Immature natural killer cell (primary cell): ENCODE measurements at regions not wholly inside any gene's neighbourhood (a gene's known extent, or its start where the extent isn't known, plus 50 kb on each side); places are given as distances from the start of the nearest gene placed in this dataset.

Experiments
- DNase-seq, 3 donors: peaks; one replicate each; pipeline ENCODE4 v3.0.0; 2022; ENCODE audit warnings: mixed read lengths in 1 of 3
- H3K27ac Mint-ChIP-seq, 6 donors: one replicate each; pipeline ENCODE4 v1.8.0; 2020; ENCODE audit warnings: mixed read lengths in 6 of 6, mild to moderate bottlenecking in 5 of 6, inconsistent platforms in 4 of 6, moderate library complexity in 3 of 6
- H3K27me3 Mint-ChIP-seq, 3 donors: one replicate each; pipeline ENCODE4 v1.8.0; 2020 to 2021; ENCODE audit warnings: low read depth in 3 of 3, mild to moderate bottlenecking in 3 of 3, mixed read lengths in 3 of 3, moderate library complexity in 3 of 3, inconsistent platforms in 1 of 3
- H3K36me3 Mint-ChIP-seq, 3 donors: one replicate each; pipeline ENCODE4 v1.8.0; 2020; ENCODE audit warnings: mixed read lengths in 3 of 3, inconsistent platforms in 2 of 3, mild to moderate bottlenecking in 2 of 3
- H3K4me1 Mint-ChIP-seq, 2 donors: one replicate each; pipeline ENCODE4 v1.8.0; 2020; ENCODE audit warnings: inconsistent platforms in 2 of 2, mild to moderate bottlenecking in 2 of 2, mixed read lengths in 2 of 2, moderate library complexity in 1 of 2
- H3K4me3 Mint-ChIP-seq, 5 donors: one replicate each; pipeline ENCODE4 v1.8.0; 2020; ENCODE audit warnings: mild to moderate bottlenecking in 5 of 5, mixed read lengths in 5 of 5, inconsistent platforms in 3 of 5, moderate library complexity in 3 of 5
- H3K9me3 Mint-ChIP-seq, 6 donors: one replicate each; pipeline ENCODE4 v1.8.0; 2020; ENCODE audit warnings: mild to moderate bottlenecking in 6 of 6, mixed read lengths in 6 of 6, inconsistent platforms in 4 of 6, moderate library complexity in 3 of 6

GRCh38 chr15:70220490-70221096 lies 122.9 kb upstream of the TLE3 start:
- Mint-ChIP-seq H3K4me3 (no peak overlapping the region), H3K36me3 (no peaks in the 10 kb centered on the region), H3K4me1 (peaks cover 7 to 11% of the 10 kb centered on the region in 2 donors), H3K9me3 (peaks cover 0 to 2% (median 0%) of the 10 kb centered on the region in 6 donors), H3K27ac (no peak overlapping the region), H3K27me3 (peaks cover 2 to 12% (median 5%) of the 10 kb centered on the region in 3 donors)
- DNase-seq: no peak

- H3K36me3 Mint-ChIP-seq: no peaks in the 10 kb centered on the region
- H3K4me3 Mint-ChIP-seq: no peak overlapping the region
- H3K27me3 Mint-ChIP-seq: peaks cover 2 to 10% (median 2%) of the 10 kb centered on the region in 3 donors
- no peak overlapping the region for H3K27ac Mint-ChIP-seq
- DNase-seq: no peak
- peaks cover 0 to 2% (median 0%) of the 10 kb centered on the region in 6 donors for H3K9me3 Mint-ChIP-seq
- peaks cover 7 to 11% of the 10 kb centered on the region in 2 donors for H3K4me1 Mint-ChIP-seq
Measured at GRCh38 chr15:70219966-70220365, 122.2 kb upstream of the TLE3 start.

- peaks cover 2 to 12% (median 2%) of the 10 kb centered on the region in 3 donors for H3K27me3 Mint-ChIP-seq
- no peak overlapping the region for H3K4me3 Mint-ChIP-seq
- H3K9me3 Mint-ChIP-seq: peaks cover 0 to 2% (median 0%) of the 10 kb centered on the region in 6 donors
- no peaks in the 10 kb centered on the region for H3K36me3 Mint-ChIP-seq
- peaks cover 7 to 11% of the 10 kb centered on the region in 2 donors for H3K4me1 Mint-ChIP-seq
- H3K27ac Mint-ChIP-seq: no peak overlapping the region
- no peak for DNase-seq
Measured at GRCh38 chr15:70219256-70219895, 121.7 kb upstream of the TLE3 start.

- H3K4me1 Mint-ChIP-seq: no peaks in the 10 kb centered on the region
- peaks cover 0 to 2% (median 0%) of the 10 kb centered on the region in 6 donors for H3K9me3 Mint-ChIP-seq
- no peak overlapping the region for H3K4me3 Mint-ChIP-seq
- no peaks in the 10 kb centered on the region for H3K36me3 Mint-ChIP-seq
- peaks cover 2 to 11% (median 4%) of the 10 kb centered on the region in 3 donors for H3K27me3 Mint-ChIP-seq
- no peak for DNase-seq
- H3K27ac Mint-ChIP-seq: no peak overlapping the region
Measured at GRCh38 chr15:70217226-70218160, 119.8 kb upstream of the TLE3 start.

- no peaks in the 10 kb centered on the region for H3K4me1 Mint-ChIP-seq
- peaks cover 0 to 2% (median 0%) of the 10 kb centered on the region in 6 donors for H3K9me3 Mint-ChIP-seq
- H3K27ac Mint-ChIP-seq: no peak overlapping the region
- H3K27me3 Mint-ChIP-seq: peaks cover 0 to 10% (median 4%) of the 10 kb centered on the region in 3 donors
- no peak for DNase-seq
- no peak overlapping the region for H3K4me3 Mint-ChIP-seq
- no peaks in the 10 kb centered on the region for H3K36me3 Mint-ChIP-seq
Measured at GRCh38 chr15:70215951-70216350, 118.2 kb upstream of the TLE3 start.

GRCh38 chr15:70214941-70215635 lies 117.4 kb upstream of the TLE3 start:
- H3K36me3 Mint-ChIP-seq: no peaks in the 10 kb centered on the region

GRCh38 chr15:70214276-70214675 lies 116.6 kb upstream of the TLE3 start:
- no peak for DNase-seq
- no peaks in the 10 kb centered on the region for H3K4me1 Mint-ChIP-seq
- peaks cover 3 to 10% (median 4%) of the 10 kb centered on the region in 3 donors for H3K27me3 Mint-ChIP-seq
- no peak overlapping the region for H3K27ac Mint-ChIP-seq
- peaks cover 0 to 2% (median 0%) of the 10 kb centered on the region in 6 donors for H3K9me3 Mint-ChIP-seq
- H3K36me3 Mint-ChIP-seq: no peaks in the 10 kb centered on the region
- H3K4me3 Mint-ChIP-seq: no peak overlapping the region

More at GRCh38 chr15:70214941-70215635, 117.4 kb upstream of the TLE3 start:
- Mint-ChIP-seq H3K4me1 (no peaks in the 10 kb centered on the region), H3K9me3 (peaks cover 0 to 2% (median 0%) of the 10 kb centered on the region in 6 donors), H3K27ac (no peak overlapping the region), H3K27me3 (peaks cover 3 to 10% (median 4%) of the 10 kb centered on the region in 3 donors), H3K4me3 (no peak overlapping the region)
- DNase-seq: no peak

GRCh38 chr15:70213794-70214193 lies 116.1 kb upstream of the TLE3 start:
- DNase-seq: no peak
- Mint-ChIP-seq H3K4me1 (no peaks in the 10 kb centered on the region), H3K27me3 (peaks cover 3 to 7% (median 4%) of the 10 kb centered on the region in 3 donors), H3K36me3 (no peaks in the 10 kb centered on the region), H3K27ac (no peak overlapping the region), H3K9me3 (peaks cover 0 to 2% (median 0%) of the 10 kb centered on the region in 6 donors), H3K4me3 (no peak overlapping the region)

- DNase-seq: no peak
- Mint-ChIP-seq H3K36me3 (no peaks in the 10 kb centered on the region), H3K4me3 (no peak overlapping the region), H3K27me3 (peaks cover 3 to 7% (median 4%) of the 10 kb centered on the region in 3 donors), H3K9me3 (no peaks in the 10 kb centered on the region), H3K27ac (no peak overlapping the region), H3K4me1 (no peaks in the 10 kb centered on the region)
Measured at GRCh38 chr15:70212963-70213315, 115.2 kb upstream of the TLE3 start.

- Mint-ChIP-seq H3K4me3 (no peak overlapping the region), H3K36me3 (no peaks in the 10 kb centered on the region), H3K9me3 (no peaks in the 10 kb centered on the region), H3K4me1 (no peaks in the 10 kb centered on the region), H3K27ac (no peak overlapping the region), H3K27me3 (peaks cover 3 to 7% (median 4%) of the 10 kb centered on the region in 3 donors)
- DNase-seq: no peak
Measured at GRCh38 chr15:70212286-70212962, 114.7 kb upstream of the TLE3 start.

GRCh38 chr15:70210528-70210927 lies 112.8 kb upstream of the TLE3 start:
- Mint-ChIP-seq H3K27me3 (peaks cover 2 to 13% (median 5%) of the 10 kb centered on the region in 3 donors), H3K36me3 (no peaks in the 10 kb centered on the region), H3K9me3 (no peaks in the 10 kb centered on the region), H3K4me3 (no peak overlapping the region), H3K4me1 (no peaks in the 10 kb centered on the region), H3K27ac (no peak overlapping the region)
- no peak for DNase-seq

- H3K27me3 Mint-ChIP-seq: peaks cover 2 to 13% (median 5%) of the 10 kb centered on the region in 3 donors
- DNase-seq: no peak
- no peaks in the 10 kb centered on the region for H3K36me3 Mint-ChIP-seq
- no peaks in the 10 kb centered on the region for H3K9me3 Mint-ChIP-seq
- H3K4me1 Mint-ChIP-seq: no peaks in the 10 kb centered on the region
- H3K4me3 Mint-ChIP-seq: no peak overlapping the region
- no peak overlapping the region for H3K27ac Mint-ChIP-seq
Measured at GRCh38 chr15:70210076-70210475, 112.4 kb upstream of the TLE3 start.

- Mint-ChIP-seq H3K9me3 (no peaks in the 10 kb centered on the region), H3K36me3 (no peaks in the 10 kb centered on the region), H3K27me3 (peaks cover 2 to 13% (median 3%) of the 10 kb centered on the region in 3 donors), H3K4me1 (no peaks in the 10 kb centered on the region), H3K27ac (no peak overlapping the region), H3K4me3 (no peak overlapping the region)
- DNase-seq: no peak
Measured at GRCh38 chr15:70209499-70209898, 111.8 kb upstream of the TLE3 start.
